ENCODE measurements at regions not wholly inside any gene's neighbourhood (a gene's known extent, or its start where the extent isn't known, plus 50 kb on each side); places are given as distances from the start of the nearest gene placed in this dataset.
A peak's percentile ranks its signal among the peaks of the same experiment; 100 is the strongest.
"Not testable (repeated sequence)": the region's sequence is repeated elsewhere in the genome, so short reads cannot be mapped to it uniquely, and the experiment has no call there.

GRCh38 chr7:56449762-56450161 is 333.5 kb upstream of the NUPR2 start:
- no peaks in the 10 kb centered on the region for H3K27me3 ChIP-seq (ENCODE audit: low read depth, low read length)
- H3K4me1 ChIP-seq (ENCODE audit: control insufficient read depth in 1 of 2, insufficient read depth in 2 of 2, low read length in 2 of 2) = no peaks in the 10 kb centered on the region
- H3K36me3 ChIP-seq (ENCODE audit: control insufficient read depth in 1 of 2, insufficient read depth in 2 of 2, low read length in 2 of 2) = no peaks in the 10 kb centered on the region
- H3K9me3 ChIP-seq (ENCODE audit: control insufficient read depth in 1 of 2, low read length in 2 of 2) = peaks cover 11 to 66% of the 10 kb centered on the region in 2 donors
- H3K27ac ChIP-seq (ENCODE audit: low read length) = no peak overlapping the region
- peak overlapping the region in 1 of 2 donors; percentile 32 for H3K4me3 ChIP-seq (ENCODE audit: low read depth in 1 of 2, low read length in 2 of 2)

GRCh38 chr7:56447864-56448693 is 331.9 kb upstream of the NUPR2 start:
- H3K4me1 ChIP-seq (ENCODE audit: control insufficient read depth in 1 of 2, insufficient read depth in 2 of 2, low read length in 2 of 2) = no peaks in the 10 kb centered on the region
- H3K27ac ChIP-seq (ENCODE audit: low read length) = no peak overlapping the region
- peaks cover 11 to 67% of the 10 kb centered on the region in 2 donors for H3K9me3 ChIP-seq (ENCODE audit: control insufficient read depth in 1 of 2, low read length in 2 of 2)
- no peaks in the 10 kb centered on the region for H3K36me3 ChIP-seq (ENCODE audit: control insufficient read depth in 1 of 2, insufficient read depth in 2 of 2, low read length in 2 of 2)
- no peaks in the 10 kb centered on the region for H3K27me3 ChIP-seq (ENCODE audit: low read depth, low read length)
- H3K4me3 ChIP-seq (ENCODE audit: low read depth in 1 of 2, low read length in 2 of 2) = peak overlapping the region in 1 of 2 donors; percentile 53

GRCh38 chr7:56420528-56420927 is 304.3 kb upstream of the NUPR2 start:
- H3K27me3 ChIP-seq (ENCODE audit: low read depth, low read length); H3K9me3 ChIP-seq (ENCODE audit: control insufficient read depth in 1 of 2, low read length in 2 of 2); H3K36me3 ChIP-seq (ENCODE audit: control insufficient read depth in 1 of 2, insufficient read depth in 2 of 2, low read length in 2 of 2): not testable (repeated sequence)

GRCh38 chr7:56375173-56375572 is 259.0 kb upstream of the NUPR2 start:
- no peaks in the 10 kb centered on the region for H3K36me3 ChIP-seq (ENCODE audit: control insufficient read depth in 1 of 2, insufficient read depth in 2 of 2, low read length in 2 of 2)
- H3K27ac ChIP-seq (ENCODE audit: low read length) = no peak overlapping the region
- H3K4me3 ChIP-seq (ENCODE audit: low read depth in 1 of 2, low read length in 2 of 2) = no peak overlapping the region
- H3K27me3 ChIP-seq (ENCODE audit: low read depth, low read length) = no peaks in the 10 kb centered on the region
- H3K4me1 ChIP-seq (ENCODE audit: control insufficient read depth in 1 of 2, insufficient read depth in 2 of 2, low read length in 2 of 2) = no peaks in the 10 kb centered on the region
- peaks cover 0 to 13% of the 10 kb centered on the region in 2 donors for H3K9me3 ChIP-seq (ENCODE audit: control insufficient read depth in 1 of 2, low read length in 2 of 2)

More at GRCh38 chr7:56420528-56420927, 304.3 kb upstream of the NUPR2 start:
- not testable (repeated sequence) for H3K4me1 ChIP-seq (ENCODE audit: control insufficient read depth in 1 of 2, insufficient read depth in 2 of 2, low read length in 2 of 2); H3K27ac ChIP-seq (ENCODE audit: low read length); H3K4me3 ChIP-seq (ENCODE audit: low read depth in 1 of 2, low read length in 2 of 2)

- not testable (repeated sequence) for H3K27ac ChIP-seq (ENCODE audit: low read length); H3K4me1 ChIP-seq (ENCODE audit: control insufficient read depth in 1 of 2, insufficient read depth in 2 of 2, low read length in 2 of 2)
- peaks cover 0 to 13% of the 10 kb centered on the region in 2 donors for H3K9me3 ChIP-seq (ENCODE audit: control insufficient read depth in 1 of 2, low read length in 2 of 2)
Measured at GRCh38 chr7:56374666-56375065, 258.4 kb upstream of the NUPR2 start.

GRCh38 chr7:56373314-56373713 is 257.1 kb upstream of the NUPR2 start:
- not testable (repeated sequence) for H3K27me3 ChIP-seq (ENCODE audit: low read depth, low read length); H3K4me1 ChIP-seq (ENCODE audit: control insufficient read depth in 1 of 2, insufficient read depth in 2 of 2, low read length in 2 of 2); H3K4me3 ChIP-seq (ENCODE audit: low read depth in 1 of 2, low read length in 2 of 2); H3K36me3 ChIP-seq (ENCODE audit: control insufficient read depth in 1 of 2, insufficient read depth in 2 of 2, low read length in 2 of 2); H3K27ac ChIP-seq (ENCODE audit: low read length)
- peaks cover 0 to 13% of the 10 kb centered on the region in 2 donors for H3K9me3 ChIP-seq (ENCODE audit: control insufficient read depth in 1 of 2, low read length in 2 of 2)

More at GRCh38 chr7:56374666-56375065, 258.4 kb upstream of the NUPR2 start:
- H3K36me3 ChIP-seq (ENCODE audit: control insufficient read depth in 1 of 2, insufficient read depth in 2 of 2, low read length in 2 of 2); H3K4me3 ChIP-seq (ENCODE audit: low read depth in 1 of 2, low read length in 2 of 2); H3K27me3 ChIP-seq (ENCODE audit: low read depth, low read length): not testable (repeated sequence)

- H3K9me3 ChIP-seq (ENCODE audit: control insufficient read depth in 1 of 2, low read length in 2 of 2) = peaks cover 0 to 13% of the 10 kb centered on the region in 2 donors
- not testable (repeated sequence) for H3K4me1 ChIP-seq (ENCODE audit: control insufficient read depth in 1 of 2, insufficient read depth in 2 of 2, low read length in 2 of 2); H3K4me3 ChIP-seq (ENCODE audit: low read depth in 1 of 2, low read length in 2 of 2); H3K27me3 ChIP-seq (ENCODE audit: low read depth, low read length); H3K27ac ChIP-seq (ENCODE audit: low read length); H3K36me3 ChIP-seq (ENCODE audit: control insufficient read depth in 1 of 2, insufficient read depth in 2 of 2, low read length in 2 of 2)
Measured at GRCh38 chr7:56371792-56372191, 255.6 kb upstream of the NUPR2 start.

GRCh38 chr7:56370208-56370872 is 254.1 kb upstream of the NUPR2 start:
- not testable (repeated sequence) for H3K9me3 ChIP-seq (ENCODE audit: control insufficient read depth in 1 of 2, low read length in 2 of 2); H3K36me3 ChIP-seq (ENCODE audit: control insufficient read depth in 1 of 2, insufficient read depth in 2 of 2, low read length in 2 of 2); H3K27ac ChIP-seq (ENCODE audit: low read length); H3K4me3 ChIP-seq (ENCODE audit: low read depth in 1 of 2, low read length in 2 of 2); H3K4me1 ChIP-seq (ENCODE audit: control insufficient read depth in 1 of 2, insufficient read depth in 2 of 2, low read length in 2 of 2); H3K27me3 ChIP-seq (ENCODE audit: low read depth, low read length)

GRCh38 chr7:56367914-56368313 is 251.7 kb upstream of the NUPR2 start:
- H3K9me3 ChIP-seq (ENCODE audit: control insufficient read depth in 1 of 2, low read length in 2 of 2); H3K27ac ChIP-seq (ENCODE audit: low read length); H3K27me3 ChIP-seq (ENCODE audit: low read depth, low read length); H3K4me1 ChIP-seq (ENCODE audit: control insufficient read depth in 1 of 2, insufficient read depth in 2 of 2, low read length in 2 of 2); H3K36me3 ChIP-seq (ENCODE audit: control insufficient read depth in 1 of 2, insufficient read depth in 2 of 2, low read length in 2 of 2); H3K4me3 ChIP-seq (ENCODE audit: low read depth in 1 of 2, low read length in 2 of 2): not testable (repeated sequence)

GRCh38 chr7:56367411-56367810 is 251.2 kb upstream of the NUPR2 start:
- not testable (repeated sequence) for H3K4me3 ChIP-seq (ENCODE audit: low read depth in 1 of 2, low read length in 2 of 2); H3K36me3 ChIP-seq (ENCODE audit: control insufficient read depth in 1 of 2, insufficient read depth in 2 of 2, low read length in 2 of 2); H3K4me1 ChIP-seq (ENCODE audit: control insufficient read depth in 1 of 2, insufficient read depth in 2 of 2, low read length in 2 of 2); H3K27ac ChIP-seq (ENCODE audit: low read length); H3K9me3 ChIP-seq (ENCODE audit: control insufficient read depth in 1 of 2, low read length in 2 of 2); H3K27me3 ChIP-seq (ENCODE audit: low read depth, low read length)

GRCh38 chr7:56366701-56367100 is 250.5 kb upstream of the NUPR2 start:
- not testable (repeated sequence) for H3K4me3 ChIP-seq (ENCODE audit: low read depth in 1 of 2, low read length in 2 of 2); H3K4me1 ChIP-seq (ENCODE audit: control insufficient read depth in 1 of 2, insufficient read depth in 2 of 2, low read length in 2 of 2); H3K27ac ChIP-seq (ENCODE audit: low read length); H3K27me3 ChIP-seq (ENCODE audit: low read depth, low read length); H3K36me3 ChIP-seq (ENCODE audit: control insufficient read depth in 1 of 2, insufficient read depth in 2 of 2, low read length in 2 of 2); H3K9me3 ChIP-seq (ENCODE audit: control insufficient read depth in 1 of 2, low read length in 2 of 2)

All from muscle layer of duodenum (tissue), 2 donors.